GM23338 (cell line): ENCODE measurements at regions not wholly inside any gene's neighbourhood (a gene's known extent, or its start where the extent isn't known, plus 50 kb on each side); places are given as distances from the start of the nearest gene placed in this dataset.

Experiments
- ATAC-seq: fragments of 200-7000 bp; cut with Tn5 transposase; 3 replicates; pipeline ENCODE4 v1.9.1; 2020
- DNase-seq: peaks from one replicate; pipeline ENCODE4 v3.0.0-alpha.2; 2015; ENCODE audit warnings: low spot score
- H2AFZ ChIP-seq: fragments of 200-600 bp; sonication (generic); 2 replicates; pipeline ENCODE4 v1.8.0; 2016; ENCODE audit warnings: antibody characterized with exemption, mild to moderate bottlenecking, moderate library complexity
- H3F3A ChIP-seq: fragments of 200-600 bp; sonication (generic); replicated peaks from 2 replicates; pipeline ENCODE4 v1.8.0; 2017; ENCODE audit warnings: antibody characterized with exemption, mixed run types, low read depth
- H3K27ac ChIP-seq: fragments of 200-600 bp; sonication (generic); 2 replicates; pipeline ENCODE4 v1.6.1; 2016; ENCODE audit warnings: low read depth
- H3K27me3 ChIP-seq: fragments of 200-600 bp; sonication (generic); 2 replicates; pipeline ENCODE4 v1.8.0; 2016; ENCODE audit warnings: mild to moderate bottlenecking, mixed run types, moderate library complexity; ENCODE audit not compliant: insufficient read depth
- H3K36me3 ChIP-seq: fragments of 200-600 bp; sonication (generic); 2 replicates; pipeline ENCODE4 v1.8.0; 2016; ENCODE audit warnings: mild to moderate bottlenecking; ENCODE audit not compliant: insufficient read depth
- H3K4me1 ChIP-seq: fragments of 200-600 bp; sonication (generic); 2 replicates; pipeline ENCODE4 v1.8.0; 2016; ENCODE audit warnings: mild to moderate bottlenecking, moderate library complexity; ENCODE audit not compliant: insufficient read depth
- H3K4me2 ChIP-seq: fragments of 200-600 bp; sonication (generic); 2 replicates; pipeline ENCODE4 v1.7.1; 2017; ENCODE audit warnings: mixed run types
- H3K4me3 ChIP-seq: fragments of 200-600 bp; sonication (generic); 2 replicates; pipeline ENCODE4 v1.6.1; 2016; ENCODE audit warnings: mixed run types
- H3K79me2 ChIP-seq: fragments of 200-600 bp; sonication (generic); replicated peaks from 2 replicates; pipeline ENCODE4 v1.8.0; 2017; ENCODE audit warnings: mild to moderate bottlenecking; ENCODE audit not compliant: insufficient read depth
- H3K9me2 ChIP-seq: fragments of 200-600 bp; sonication (generic); 2 replicates; pipeline ENCODE4 v1.8.0; 2017; ENCODE audit not compliant: insufficient read depth
- H4K20me1 ChIP-seq: fragments of 200-600 bp; sonication (generic); replicated peaks from 2 replicates; pipeline ENCODE4 v1.8.0; 2017; ENCODE audit warnings: mild to moderate bottlenecking; ENCODE audit not compliant: insufficient read depth
- H3K27ac Mint-ChIP-seq: 2 replicates; pipeline ENCODE4 v1.8.0; 2020; ENCODE audit warnings: inconsistent platforms, mild to moderate bottlenecking, moderate library complexity, mixed read lengths
- H3K27me3 Mint-ChIP-seq: 3 replicates; pipeline ENCODE4 v1.8.0; 2022; ENCODE audit warnings: low read depth, mild to moderate bottlenecking, moderate library complexity, mixed read lengths, inconsistent platforms; ENCODE audit not compliant: insufficient read depth, poor library complexity
- H3K36me3 Mint-ChIP-seq: 3 replicates; pipeline ENCODE4 v1.8.0; 2021; ENCODE audit warnings: low read depth, mild to moderate bottlenecking, inconsistent platforms, moderate library complexity, mixed read lengths
- H3K4me1 Mint-ChIP-seq: 3 replicates; pipeline ENCODE4 v1.8.0; 2020; ENCODE audit warnings: mild to moderate bottlenecking, inconsistent platforms, mixed read lengths
- H3K4me3 Mint-ChIP-seq: 3 replicates; pipeline ENCODE4 v1.8.0; 2021; ENCODE audit warnings: moderate library complexity, mild to moderate bottlenecking, inconsistent platforms, mixed read lengths
- H3K9me3 Mint-ChIP-seq: 3 replicates; pipeline ENCODE4 v1.8.0; 2020; ENCODE audit warnings: moderate library complexity, mild to moderate bottlenecking, inconsistent platforms, mixed read lengths
- EZH2 ChIP-seq: fragments of 200-600 bp; sonication (generic); IDR thresholded peaks from one replicate; pipeline ENCODE4 v1.8.0; 2017; ENCODE audit warnings: antibody characterized with exemption, mild to moderate bottlenecking, low read depth; ENCODE audit not compliant: unreplicated experiment
- EZH2phosphoT487 ChIP-seq: fragments of 200-600 bp; sonication (generic); IDR thresholded peaks from one replicate; pipeline ENCODE4 v1.8.1; 2018; ENCODE audit warnings: antibody characterized with exemption; ENCODE audit not compliant: unreplicated experiment
- NANOG ChIP-seq: IDR thresholded peaks from 2 replicates; pipeline ENCODE4 v1.6.1; 2016; ENCODE audit warnings: antibody characterized with exemption, borderline replicate concordance
- POLR2AphosphoS5 ChIP-seq: IDR thresholded peaks from 2 replicates; pipeline ENCODE4 v1.6.1; 2016; ENCODE audit warnings: antibody characterized with exemption, low read depth
- ZNF114 ChIP-seq: fragments of 250-450 bp; sonication (Bioruptor Pico); IDR thresholded peaks from 2 replicates; pipeline ENCODE4 v1.5.0; 2020; ENCODE audit warnings: mild to moderate bottlenecking, moderate library complexity
- ZNF331 ChIP-seq: fragments of 250-450 bp; sonication (Bioruptor Pico); IDR thresholded peaks from 2 replicates; pipeline ENCODE4 v1.5.0; 2020; ENCODE audit warnings: low read depth, mild to moderate bottlenecking, moderate library complexity
- TF ChIP-seq, protein P1 (sequence below): fragments of 250-450 bp; sonication (Bioruptor Pico); IDR thresholded peaks from 2 replicates; pipeline ENCODE4 v1.5.0; 2020; ENCODE audit warnings: mild to moderate bottlenecking, moderate library complexity
- TF ChIP-seq, protein P2 (sequence below): IDR thresholded peaks from one replicate; pipeline ENCODE4 v1.6.1; 2018; ENCODE audit warnings: antibody characterized with exemption; ENCODE audit not compliant: unreplicated experiment

DNA sequence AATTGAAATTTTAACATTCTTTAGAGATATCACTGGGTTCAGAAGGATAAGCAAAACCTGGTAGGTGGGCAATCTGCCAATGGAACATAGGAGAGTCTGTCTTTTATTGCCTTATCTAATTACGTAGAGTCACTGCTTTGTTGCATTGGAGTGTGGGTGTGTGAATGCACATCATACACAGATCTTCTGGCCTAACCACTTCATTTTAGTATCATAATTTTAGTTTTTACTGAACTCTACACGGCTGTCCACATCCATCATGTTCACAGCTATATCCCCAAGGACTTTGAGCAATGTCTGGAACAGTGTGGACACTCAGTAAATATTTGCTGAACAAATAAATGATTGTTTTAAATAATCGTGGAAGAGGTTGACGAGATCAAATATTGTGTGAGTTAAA, 104.6 kb upstream of the AKIRIN2 start:
- no peak for TF ChIP-seq ZNF331 (CRISPR knock-in tag)
- no peak for TF ChIP-seq EZH2phosphoT487
- TF ChIP-seq ZNF114, result no peak
- no peak for TF ChIP-seq POLR2AphosphoS5
- TF ChIP-seq, protein P1, sequence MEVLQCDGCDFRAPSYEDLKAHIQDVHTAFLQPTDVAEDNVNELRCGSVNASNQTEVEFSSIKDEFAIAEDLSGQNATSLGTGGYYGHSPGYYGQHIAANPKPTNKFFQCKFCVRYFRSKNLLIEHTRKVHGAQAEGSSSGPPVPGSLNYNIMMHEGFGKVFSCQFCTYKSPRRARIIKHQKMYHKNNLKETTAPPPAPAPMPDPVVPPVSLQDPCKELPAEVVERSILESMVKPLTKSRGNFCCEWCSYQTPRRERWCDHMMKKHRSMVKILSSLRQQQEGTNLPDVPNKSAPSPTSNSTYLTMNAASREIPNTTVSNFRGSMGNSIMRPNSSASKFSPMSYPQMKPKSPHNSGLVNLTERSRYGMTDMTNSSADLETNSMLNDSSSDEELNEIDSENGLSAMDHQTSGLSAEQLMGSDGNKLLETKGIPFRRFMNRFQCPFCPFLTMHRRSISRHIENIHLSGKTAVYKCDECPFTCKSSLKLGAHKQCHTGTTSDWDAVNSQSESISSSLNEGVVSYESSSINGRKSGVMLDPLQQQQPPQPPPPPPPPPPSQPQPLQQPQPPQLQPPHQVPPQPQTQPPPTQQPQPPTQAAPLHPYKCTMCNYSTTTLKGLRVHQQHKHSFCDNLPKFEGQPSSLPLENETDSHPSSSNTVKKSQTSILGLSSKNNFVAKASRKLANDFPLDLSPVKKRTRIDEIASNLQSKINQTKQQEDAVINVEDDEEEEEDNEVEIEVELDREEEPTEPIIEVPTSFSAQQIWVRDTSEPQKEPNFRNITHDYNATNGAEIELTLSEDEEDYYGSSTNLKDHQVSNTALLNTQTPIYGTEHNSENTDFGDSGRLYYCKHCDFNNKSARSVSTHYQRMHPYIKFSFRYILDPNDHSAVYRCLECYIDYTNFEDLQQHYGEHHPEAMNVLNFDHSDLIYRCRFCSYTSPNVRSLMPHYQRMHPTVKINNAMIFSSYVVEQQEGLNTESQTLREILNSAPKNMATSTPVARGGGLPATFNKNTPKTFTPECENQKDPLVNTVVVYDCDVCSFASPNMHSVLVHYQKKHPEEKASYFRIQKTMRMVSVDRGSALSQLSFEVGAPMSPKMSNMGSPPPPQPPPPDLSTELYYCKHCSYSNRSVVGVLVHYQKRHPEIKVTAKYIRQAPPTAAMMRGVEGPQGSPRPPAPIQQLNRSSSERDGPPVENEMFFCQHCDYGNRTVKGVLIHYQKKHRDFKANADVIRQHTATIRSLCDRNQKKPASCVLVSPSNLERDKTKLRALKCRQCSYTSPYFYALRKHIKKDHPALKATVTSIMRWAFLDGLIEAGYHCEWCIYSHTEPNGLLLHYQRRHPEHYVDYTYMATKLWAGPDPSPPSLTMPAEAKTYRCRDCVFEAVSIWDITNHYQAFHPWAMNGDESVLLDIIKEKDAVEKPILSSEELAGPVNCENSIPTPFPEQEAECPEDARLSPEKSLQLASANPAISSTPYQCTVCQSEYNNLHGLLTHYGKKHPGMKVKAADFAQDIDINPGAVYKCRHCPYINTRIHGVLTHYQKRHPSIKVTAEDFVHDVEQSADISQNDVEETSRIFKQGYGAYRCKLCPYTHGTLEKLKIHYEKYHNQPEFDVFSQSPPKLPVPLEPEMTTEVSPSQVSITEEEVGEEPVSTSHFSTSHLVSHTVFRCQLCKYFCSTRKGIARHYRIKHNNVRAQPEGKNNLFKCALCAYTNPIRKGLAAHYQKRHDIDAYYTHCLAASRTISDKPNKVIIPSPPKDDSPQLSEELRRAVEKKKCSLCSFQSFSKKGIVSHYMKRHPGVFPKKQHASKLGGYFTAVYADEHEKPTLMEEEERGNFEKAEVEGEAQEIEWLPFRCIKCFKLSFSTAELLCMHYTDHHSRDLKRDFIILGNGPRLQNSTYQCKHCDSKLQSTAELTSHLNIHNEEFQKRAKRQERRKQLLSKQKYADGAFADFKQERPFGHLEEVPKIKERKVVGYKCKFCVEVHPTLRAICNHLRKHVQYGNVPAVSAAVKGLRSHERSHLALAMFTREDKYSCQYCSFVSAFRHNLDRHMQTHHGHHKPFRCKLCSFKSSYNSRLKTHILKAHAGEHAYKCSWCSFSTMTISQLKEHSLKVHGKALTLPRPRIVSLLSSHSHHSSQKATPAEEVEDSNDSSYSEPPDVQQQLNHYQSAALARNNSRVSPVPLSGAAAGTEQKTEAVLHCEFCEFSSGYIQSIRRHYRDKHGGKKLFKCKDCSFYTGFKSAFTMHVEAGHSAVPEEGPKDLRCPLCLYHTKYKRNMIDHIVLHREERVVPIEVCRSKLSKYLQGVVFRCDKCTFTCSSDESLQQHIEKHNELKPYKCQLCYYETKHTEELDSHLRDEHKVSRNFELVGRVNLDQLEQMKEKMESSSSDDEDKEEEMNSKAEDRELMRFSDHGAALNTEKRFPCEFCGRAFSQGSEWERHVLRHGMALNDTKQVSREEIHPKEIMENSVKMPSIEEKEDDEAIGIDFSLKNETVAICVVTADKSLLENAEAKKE (CRISPR knock-in tag), result no peak
- TF ChIP-seq EZH2, result no peak
- TF ChIP-seq, protein P2, sequence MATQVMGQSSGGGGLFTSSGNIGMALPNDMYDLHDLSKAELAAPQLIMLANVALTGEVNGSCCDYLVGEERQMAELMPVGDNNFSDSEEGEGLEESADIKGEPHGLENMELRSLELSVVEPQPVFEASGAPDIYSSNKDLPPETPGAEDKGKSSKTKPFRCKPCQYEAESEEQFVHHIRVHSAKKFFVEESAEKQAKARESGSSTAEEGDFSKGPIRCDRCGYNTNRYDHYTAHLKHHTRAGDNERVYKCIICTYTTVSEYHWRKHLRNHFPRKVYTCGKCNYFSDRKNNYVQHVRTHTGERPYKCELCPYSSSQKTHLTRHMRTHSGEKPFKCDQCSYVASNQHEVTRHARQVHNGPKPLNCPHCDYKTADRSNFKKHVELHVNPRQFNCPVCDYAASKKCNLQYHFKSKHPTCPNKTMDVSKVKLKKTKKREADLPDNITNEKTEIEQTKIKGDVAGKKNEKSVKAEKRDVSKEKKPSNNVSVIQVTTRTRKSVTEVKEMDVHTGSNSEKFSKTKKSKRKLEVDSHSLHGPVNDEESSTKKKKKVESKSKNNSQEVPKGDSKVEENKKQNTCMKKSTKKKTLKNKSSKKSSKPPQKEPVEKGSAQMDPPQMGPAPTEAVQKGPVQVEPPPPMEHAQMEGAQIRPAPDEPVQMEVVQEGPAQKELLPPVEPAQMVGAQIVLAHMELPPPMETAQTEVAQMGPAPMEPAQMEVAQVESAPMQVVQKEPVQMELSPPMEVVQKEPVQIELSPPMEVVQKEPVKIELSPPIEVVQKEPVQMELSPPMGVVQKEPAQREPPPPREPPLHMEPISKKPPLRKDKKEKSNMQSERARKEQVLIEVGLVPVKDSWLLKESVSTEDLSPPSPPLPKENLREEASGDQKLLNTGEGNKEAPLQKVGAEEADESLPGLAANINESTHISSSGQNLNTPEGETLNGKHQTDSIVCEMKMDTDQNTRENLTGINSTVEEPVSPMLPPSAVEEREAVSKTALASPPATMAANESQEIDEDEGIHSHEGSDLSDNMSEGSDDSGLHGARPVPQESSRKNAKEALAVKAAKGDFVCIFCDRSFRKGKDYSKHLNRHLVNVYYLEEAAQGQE, result no peak
- TF ChIP-seq NANOG, result no peak
- H3K79me2 ChIP-seq, result no peaks in the 10 kb centered on the region
- no peaks in the 10 kb centered on the region for H3K4me1 Mint-ChIP-seq
- H3K4me1 ChIP-seq, result no peaks in the 10 kb centered on the region
- H3K27me3 Mint-ChIP-seq, result peaks cover 8% of the 10 kb centered on the region
- H3K36me3 Mint-ChIP-seq, result no peaks in the 10 kb centered on the region
- H3K9me3 Mint-ChIP-seq, result no peaks in the 10 kb centered on the region
- H3K9me2 ChIP-seq, result peaks cover 4% of the 10 kb centered on the region; the same call in 1 of the 2 replicates
- DNase-seq (no peak), ATAC-seq (no peak)
- H3K36me3 ChIP-seq, result no peaks in the 10 kb centered on the region
- no peak overlapping the region for H3K27ac Mint-ChIP-seq
- H4K20me1 ChIP-seq, result no peaks in the 10 kb centered on the region
- H3F3A ChIP-seq, result no peaks in the 10 kb centered on the region
- H3K27me3 ChIP-seq, result no peaks in the 10 kb centered on the region
- H2AFZ ChIP-seq, result no peak overlapping the region
- no peak overlapping the region for H3K4me3 ChIP-seq
- no peak overlapping the region for H3K27ac ChIP-seq
- H3K4me2 ChIP-seq, result no peak overlapping the region
- no peak overlapping the region for H3K4me3 Mint-ChIP-seq
